Non-pigmented ciliary epithelial cell (primary cell): ENCODE measurements at regions not wholly inside any gene's neighbourhood (a gene's known extent, or its start where the extent isn't known, plus 50 kb on each side); places are given as distances from the start of the nearest gene placed in this dataset.

ENCODE experiments used
- DNase-seq: peaks from one replicate; pipeline ENCODE4 v3.0.0-alpha.2; 2010; ENCODE audit warnings: low read depth

- DNase-seq = no peak
Measured at GRCh38 chr10:47053081-47053798, 142.0 kb downstream of the PTPN20 start.

DNA sequence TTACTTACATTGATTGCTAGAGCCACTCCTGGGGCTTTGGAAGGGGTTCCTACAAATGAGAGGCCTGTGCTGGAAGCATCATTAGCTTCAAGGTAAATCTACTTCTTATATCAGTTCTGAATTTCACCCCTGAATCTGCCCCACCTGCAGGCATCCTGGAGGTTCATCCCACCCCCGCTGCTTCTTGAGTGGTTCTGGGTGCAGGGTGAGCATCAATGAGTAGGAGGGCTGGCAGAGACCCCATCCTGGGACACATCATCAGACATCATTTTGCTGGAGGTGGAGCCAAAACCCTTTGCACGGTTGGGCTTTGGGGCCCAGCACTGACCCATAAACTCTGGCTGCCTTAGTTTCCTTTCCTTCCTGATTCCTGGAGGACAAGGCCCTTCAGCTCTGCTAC is 143.7 kb downstream of the PTPN20 start:
- no peak for DNase-seq

GRCh38 chr10:47055386-47056246 is 144.4 kb downstream of the PTPN20 start:
- no peak for DNase-seq

DNA sequence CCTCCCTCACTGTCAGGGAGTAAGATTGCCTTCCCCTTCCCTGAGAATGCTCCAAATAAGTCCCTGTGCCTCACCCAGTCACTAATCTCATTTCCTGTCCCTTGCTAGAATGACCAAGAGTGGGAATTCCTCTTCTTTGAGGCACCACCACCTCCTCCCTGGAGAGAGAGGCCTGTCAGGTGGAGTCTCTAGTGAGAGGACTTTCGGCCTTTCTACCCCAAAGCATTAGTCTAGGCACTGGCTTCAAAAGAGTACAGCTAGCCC is 145.0 kb downstream of the PTPN20 start:
- DNase-seq = no peak

DNA sequence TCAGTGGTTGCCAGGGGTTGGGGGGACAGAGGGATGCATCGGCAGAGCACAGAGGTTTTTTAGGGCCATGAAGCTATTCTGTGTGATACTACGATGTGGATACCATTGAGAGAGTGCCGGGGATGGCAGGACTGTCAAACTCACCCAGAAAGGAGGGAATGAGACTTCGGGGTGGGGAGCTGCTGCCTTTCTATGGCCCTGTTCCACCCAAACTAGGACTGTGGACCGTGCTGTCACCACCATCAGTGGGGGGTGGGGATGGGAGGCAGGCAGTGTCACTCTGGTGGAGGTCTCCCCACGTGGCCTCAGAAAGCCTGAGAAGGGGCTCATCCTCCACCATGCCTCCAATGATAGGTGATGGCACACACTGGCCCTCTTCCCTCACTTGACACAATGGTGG is 146.2 kb downstream of the PTPN20 start:
- no peak for DNase-seq

DNA sequence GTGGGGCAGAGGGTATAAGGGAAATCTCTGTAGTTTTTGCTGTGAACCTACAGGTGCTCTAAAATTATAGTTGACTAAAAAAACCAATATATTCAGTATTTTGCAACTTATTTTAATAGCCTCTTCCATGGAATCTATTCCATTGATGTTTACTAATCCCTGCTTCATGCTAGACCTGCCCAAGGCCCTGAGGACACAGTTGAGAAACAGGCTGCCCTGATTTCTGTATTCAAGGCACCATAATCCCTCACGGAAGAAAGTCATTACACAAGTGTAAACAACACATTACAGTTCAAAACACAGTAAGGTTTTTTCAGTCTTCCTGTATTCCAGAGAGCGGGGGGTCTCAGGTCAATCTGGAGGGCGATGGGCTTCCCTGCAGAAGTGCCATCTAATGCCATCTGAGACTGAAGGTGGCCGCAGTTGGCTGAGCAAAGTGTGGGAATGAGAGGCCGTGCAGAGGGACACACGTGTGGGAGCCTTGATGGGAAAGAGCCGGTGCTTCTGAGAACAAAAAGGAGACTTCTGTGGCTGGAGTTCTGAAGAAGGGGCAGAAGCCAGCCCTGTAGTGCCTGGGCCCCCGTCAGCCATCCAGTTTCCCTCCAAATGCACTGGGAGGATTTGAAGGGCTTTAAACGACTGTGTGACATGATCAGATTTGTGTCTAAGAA is 146.9 kb downstream of the PTPN20 start:
- no peak for DNase-seq

DNA sequence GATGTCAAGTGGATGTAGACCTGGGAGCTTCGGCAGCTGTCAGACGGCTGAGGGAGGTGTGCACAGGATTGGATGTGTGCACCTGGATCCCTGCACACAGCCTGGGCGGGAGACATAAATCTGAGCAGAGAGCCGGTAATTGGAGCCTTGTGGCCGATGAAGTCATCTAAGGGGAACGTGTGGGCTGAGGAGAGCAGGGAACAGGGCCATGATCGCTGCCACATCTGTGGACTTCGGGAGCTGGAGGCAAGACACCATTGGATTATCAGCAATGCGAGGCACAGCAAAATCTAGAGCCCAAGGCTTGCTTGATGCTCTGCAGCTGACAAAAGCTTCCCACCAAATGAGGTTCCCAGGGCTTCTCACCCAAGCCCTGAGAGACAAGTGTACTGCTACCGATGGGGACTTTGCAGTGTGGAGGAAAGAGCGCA is 147.7 kb downstream of the PTPN20 start:
- peak; percentile 28 for DNase-seq

DNA sequence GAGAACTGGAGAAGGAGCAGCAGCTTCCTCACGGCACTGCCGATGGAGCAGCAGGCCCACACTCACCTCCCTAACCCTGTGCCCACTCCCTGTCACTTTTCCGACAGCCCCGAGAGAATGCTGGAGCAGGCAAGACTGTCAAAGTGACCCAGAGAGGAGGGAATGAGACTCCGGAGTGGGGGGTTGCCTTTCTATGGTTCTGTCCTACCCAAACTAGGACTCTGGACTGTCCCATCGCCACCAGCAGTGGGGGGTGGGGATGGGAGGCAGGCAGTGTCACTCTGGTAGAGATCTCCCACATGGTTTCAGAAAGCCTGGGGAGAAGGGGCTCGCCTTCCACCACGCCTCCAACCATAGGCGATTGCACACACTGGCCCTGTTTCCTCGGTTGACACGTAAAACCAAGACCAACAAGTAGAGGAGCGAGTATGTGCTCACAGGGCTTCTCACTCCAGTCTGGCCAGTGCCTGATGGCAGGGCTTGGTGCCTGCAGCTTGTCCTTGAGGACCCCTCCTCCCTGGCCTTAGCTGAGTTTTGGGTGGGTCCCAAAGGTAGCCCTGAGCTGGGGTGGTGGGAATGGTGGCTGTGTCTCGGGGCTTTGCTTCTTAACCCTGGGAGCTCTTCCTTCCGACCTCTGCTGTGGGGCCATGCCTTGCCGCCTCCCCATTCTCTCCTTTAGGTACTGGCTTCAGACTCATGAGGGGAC is 148.5 kb downstream of the PTPN20 start:
- no peak for DNase-seq

DNA sequence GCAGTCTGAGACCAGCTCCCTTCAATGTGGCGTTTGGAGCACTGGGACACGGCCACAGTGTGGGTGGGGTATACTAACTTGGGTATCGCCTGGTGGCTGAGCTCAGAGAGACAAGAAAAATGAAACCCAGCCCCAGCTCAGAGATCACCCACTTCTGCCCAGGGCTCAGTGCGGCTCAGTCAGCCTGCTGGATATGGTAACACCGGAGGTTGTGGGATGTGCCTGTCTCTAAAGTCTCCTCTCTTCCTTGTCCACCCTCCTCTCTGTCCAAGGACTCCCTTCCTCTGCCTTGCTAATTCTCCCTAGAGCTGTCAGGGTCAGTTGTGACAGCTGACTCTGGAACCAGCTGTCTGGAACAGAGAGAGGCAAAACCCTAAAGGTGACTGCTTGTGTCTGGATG is 149.1 kb downstream of the PTPN20 start:
- no peak for DNase-seq

DNA sequence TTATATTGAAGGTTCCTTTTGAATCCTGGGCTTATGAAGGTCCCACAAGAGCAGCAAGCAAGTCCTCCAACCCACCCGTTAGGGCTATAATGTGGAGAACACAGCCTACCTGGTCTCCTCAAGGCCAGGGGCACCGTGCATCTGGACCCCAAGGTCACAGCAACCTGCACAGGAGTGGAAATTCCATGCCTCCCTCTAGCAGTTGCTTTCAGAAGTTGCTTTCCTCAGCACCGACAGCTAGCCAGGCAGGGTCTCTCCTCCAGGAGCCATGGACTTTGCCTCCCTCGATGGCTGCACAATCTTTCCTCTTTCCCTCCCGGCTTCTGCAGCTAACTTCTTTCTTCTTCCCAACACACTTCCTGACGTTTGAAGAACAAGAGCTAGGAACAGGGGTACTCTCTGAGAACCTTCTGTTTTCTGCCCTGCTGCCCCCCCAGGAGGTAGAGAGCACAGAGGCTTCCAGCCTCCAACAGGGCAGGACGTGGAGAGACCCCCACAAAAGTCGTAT is 149.8 kb downstream of the PTPN20 start:
- no peak for DNase-seq

- no peak for DNase-seq
Measured at GRCh38 chr10:47061776-47062175, 150.5 kb downstream of the PTPN20 start.

DNA sequence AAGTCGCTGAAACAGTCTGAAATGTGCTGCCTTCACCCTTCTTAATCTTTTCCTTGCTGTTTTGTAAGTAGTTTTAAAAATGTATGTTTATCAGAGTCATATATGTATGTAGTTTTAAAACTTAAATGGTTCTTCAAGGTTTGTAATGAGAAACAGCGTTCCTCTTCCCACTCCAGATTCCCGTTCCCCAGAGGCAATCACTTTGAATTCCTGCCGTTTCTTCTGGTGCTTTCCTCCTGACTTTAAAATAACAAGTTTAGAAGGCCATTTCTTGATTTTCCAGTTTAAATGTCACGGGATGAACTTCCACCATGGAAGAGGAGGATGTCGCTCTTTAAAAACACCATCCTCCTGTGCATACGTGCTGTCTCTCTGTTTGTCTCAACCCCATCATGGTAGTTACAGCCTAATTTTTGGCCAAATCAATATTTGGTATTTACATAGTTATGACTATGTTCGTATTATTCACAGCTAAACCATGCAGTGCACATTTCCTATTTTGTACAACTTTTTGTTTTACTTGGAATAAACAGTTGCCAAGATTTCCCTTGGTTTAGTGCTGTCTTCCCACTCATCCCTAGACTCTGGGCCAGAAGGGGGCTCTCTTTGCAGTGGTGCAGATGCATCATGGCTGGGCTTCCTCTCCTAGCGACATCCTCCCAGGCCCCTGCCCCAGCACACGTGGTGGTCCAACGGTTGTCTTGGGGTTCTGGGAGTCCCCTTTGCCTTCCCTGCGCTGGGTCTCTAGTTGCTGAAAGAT is 151.4 kb downstream of the PTPN20 start:
- no peak for DNase-seq

DNA sequence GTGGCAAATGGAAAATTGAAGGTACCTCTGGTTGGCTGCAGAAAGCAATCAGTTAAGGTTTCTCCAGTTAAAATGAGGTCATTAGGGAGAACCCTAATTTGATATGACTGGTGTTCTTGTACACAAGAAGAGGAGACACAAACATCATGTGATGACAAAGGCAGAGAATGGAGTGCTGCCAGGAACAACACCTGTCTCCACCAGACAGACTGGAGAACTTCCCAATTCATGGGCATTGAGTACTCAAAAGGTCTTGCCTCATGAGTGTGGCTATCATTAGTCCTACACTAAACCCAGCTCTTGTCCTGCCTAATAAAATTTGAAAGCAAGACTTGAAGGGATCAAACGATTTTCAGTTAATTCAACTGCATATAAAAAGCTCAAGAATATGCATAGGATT is 152.6 kb downstream of the PTPN20 start:
- DNase-seq = no peak

DNA sequence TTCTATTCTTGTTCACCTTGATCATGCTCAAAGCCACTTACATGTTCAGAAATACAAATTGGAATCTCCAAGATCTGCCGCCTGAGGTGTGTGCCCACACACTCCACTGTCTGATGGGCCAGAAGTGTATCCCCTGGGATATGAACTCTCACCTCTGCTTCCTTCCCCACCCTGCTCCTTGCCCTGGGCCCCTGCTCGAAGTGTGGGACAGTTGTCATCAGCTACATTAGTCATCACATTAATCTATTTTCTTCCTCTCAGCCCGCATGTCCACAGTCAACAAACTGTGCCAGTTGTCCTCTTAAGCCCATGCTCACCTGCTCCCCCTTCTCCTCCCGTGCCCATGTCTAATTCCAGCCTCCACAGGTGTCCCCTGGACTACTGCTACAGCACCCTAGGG is 154.7 kb downstream of the PTPN20 start:
- DNase-seq = no peak

DNA sequence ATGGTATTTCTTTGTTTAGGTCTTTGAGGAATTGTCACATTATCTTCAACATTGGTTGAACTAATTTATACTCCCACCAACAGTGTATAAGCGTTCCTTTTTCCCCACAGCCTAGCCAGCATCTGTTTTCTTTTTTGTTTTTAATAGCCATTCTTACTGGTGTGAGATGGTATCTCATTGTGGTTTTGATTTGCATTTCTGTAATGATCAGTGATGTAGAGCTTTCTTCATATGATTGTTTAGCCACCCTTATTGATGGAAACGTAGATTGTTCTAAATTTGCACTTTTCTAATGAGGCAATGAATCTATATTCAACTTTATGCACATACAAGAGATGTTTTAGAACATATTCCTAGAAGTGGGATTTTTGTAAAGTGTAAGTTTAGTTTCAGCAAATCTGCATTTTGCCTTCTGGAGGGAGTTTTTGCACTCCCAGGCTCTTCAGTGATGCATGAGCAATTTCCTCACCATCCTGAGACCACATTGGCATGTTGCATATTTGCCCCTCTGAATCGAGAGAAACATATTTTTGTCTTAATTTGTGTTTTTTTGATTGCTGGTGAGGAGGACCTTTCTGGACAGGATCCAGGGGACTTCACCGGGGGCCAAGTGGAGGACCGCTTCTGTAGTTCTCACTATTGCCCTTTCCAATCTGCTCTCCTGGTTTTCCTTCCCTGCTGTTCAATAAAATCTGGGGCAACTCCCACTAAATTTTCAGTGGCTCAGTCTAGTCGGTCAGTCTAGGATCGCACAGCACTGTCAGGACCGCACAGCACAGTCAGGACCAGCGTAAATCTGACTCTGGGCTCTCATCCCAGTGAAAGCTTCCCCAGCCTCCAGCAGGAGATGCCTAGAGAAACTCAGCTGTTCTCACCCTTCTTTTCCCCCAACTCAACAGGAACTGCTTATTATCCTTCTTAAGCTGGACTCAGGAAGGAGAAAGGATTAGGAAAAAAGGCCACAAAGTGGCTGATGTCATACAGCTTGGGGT is 157.0 kb downstream of the PTPN20 start:
- DNase-seq = no peak

DNA sequence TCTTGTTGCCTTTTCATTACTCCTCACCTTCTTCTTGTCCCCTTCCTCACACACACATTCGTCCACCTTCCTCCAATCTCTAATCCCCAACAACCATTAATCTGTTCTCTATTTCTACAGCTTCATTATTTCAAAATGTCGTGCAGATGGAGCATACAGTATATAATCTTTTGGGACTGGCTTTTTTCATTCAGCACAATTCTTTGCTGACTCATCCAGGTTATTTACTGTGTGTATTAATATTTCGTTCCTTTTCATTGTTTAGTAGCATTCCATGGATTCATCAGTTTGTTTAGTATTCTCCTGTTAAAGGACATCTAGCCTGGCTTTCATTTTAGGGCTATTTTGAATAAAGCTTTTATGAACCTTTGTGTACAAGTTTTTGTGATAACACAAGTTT is 159.3 kb downstream of the PTPN20 start:
- DNase-seq = no peak

DNA sequence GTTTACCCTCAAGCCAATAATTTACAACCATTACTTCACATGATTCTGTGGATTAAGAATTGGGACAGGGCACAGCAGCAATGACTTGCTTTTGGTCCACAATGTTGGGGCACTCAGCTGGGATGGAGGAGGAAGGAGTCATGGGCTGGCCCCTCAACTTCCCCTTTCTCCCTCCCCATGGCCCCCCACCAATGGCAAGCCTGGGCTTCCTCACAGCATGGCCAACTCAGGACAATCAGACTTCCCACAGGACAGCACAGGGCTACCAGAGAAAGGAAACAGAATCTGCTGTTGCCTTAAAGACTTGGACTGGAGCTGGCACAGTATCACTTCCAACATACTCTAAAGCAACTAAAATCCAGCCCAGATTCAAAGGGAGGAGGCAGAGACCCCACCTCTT is 160.7 kb downstream of the PTPN20 start:
- no peak for DNase-seq

DNA sequence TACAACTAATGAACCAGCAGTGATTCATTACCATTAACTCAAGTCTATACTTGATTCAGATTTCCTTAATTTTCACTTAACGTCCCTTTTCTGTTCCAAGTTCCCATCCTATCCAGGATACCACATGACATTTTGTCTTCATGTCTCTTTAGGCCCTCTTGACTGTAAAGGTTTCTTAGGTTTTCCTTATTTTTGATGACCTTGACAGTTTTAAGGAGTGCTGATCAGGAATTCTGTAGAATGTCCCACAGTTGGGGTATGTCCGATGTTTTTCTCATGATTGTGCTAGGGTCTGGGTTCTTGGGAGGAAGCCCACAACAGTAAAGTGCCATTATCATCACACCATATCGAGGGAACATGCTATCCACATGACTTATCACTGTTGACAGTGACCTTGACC is 162.7 kb downstream of the PTPN20 start:
- DNase-seq = no peak

DNA sequence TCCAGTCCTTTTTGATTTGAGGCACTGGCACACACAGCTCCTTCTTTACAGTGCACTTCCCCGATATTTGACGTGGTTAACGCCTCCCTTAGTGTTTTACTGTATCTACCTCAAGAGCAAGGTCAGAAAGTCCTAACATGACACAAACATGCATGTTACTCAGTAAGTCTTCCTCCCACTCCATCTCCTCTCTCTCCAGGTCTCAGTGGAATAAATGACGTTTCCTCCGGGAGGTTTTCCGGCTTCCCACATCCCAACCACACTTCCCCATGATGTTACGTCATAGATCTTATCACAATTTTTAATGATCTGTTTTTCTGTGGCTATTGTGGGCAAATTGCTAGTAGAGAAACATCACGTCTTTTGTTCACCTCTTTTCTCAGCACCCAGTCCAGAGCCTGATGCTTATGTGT is 165.7 kb downstream of the PTPN20 start:
- DNase-seq = peak; percentile 19

GRCh38 chr10:47077386-47077785 is 166.2 kb downstream of the PTPN20 start:
- no peak for DNase-seq
